HG03159 (cell line): ENCODE measurements at regions not wholly inside any gene's neighbourhood (a gene's known extent, or its start where the extent isn't known, plus 50 kb on each side); places are given as distances from the start of the nearest gene placed in this dataset.

ENCODE experiments used
- ATAC-seq: cut with Tn5 transposase; IDR thresholded peaks from one replicate; pipeline ENCODE4 v1.9.1; 2021; ENCODE audit warnings: mild to moderate bottlenecking, moderate library complexity; ENCODE audit not compliant: unreplicated experiment

GRCh38 chr5:119991625-119992024 lies 362.3 kb downstream of the FAM170A start:
- ATAC-seq: no peak

GRCh38 chr5:119996128-119996527 lies 366.8 kb downstream of the FAM170A start:
- ATAC-seq: no peak

GRCh38 chr5:120007598-120007997 lies 378.2 kb downstream of the FAM170A start:
- no peak for ATAC-seq

- no peak for ATAC-seq
Observed at GRCh38 chr5:120012431-120012830, 383.1 kb downstream of the FAM170A start.

- no peak for ATAC-seq
Observed at GRCh38 chr5:120014535-120014934, 385.2 kb downstream of the FAM170A start.

- ATAC-seq: no peak
Observed at GRCh38 chr5:120016717-120017382, 387.5 kb downstream of the FAM170A start.

GRCh38 chr5:120017513-120017912 lies 388.2 kb downstream of the FAM170A start:
- no peak for ATAC-seq

- ATAC-seq: no peak
Observed at GRCh38 chr5:120035181-120035580, 405.8 kb downstream of the FAM170A start.

GRCh38 chr5:120035815-120036577 lies 406.6 kb downstream of the FAM170A start:
- ATAC-seq: no peak

- ATAC-seq: no peak
Observed at GRCh38 chr5:120037451-120037850, 408.1 kb downstream of the FAM170A start.

- ATAC-seq: no peak
Observed at GRCh38 chr5:120039111-120039510, 409.8 kb downstream of the FAM170A start.

GRCh38 chr5:120043431-120043830 lies 414.1 kb downstream of the FAM170A start:
- no peak for ATAC-seq

GRCh38 chr5:120052916-120053828 lies 410.9 kb upstream of the PRR16 start:
- no peak for ATAC-seq

GRCh38 chr5:120053841-120054240 lies 410.3 kb upstream of the PRR16 start:
- ATAC-seq: no peak

GRCh38 chr5:120055858-120056257 lies 408.2 kb upstream of the PRR16 start:
- ATAC-seq: no peak

GRCh38 chr5:120062515-120062917 lies 401.6 kb upstream of the PRR16 start:
- no peak for ATAC-seq

- no peak for ATAC-seq
Observed at GRCh38 chr5:120072068-120072761, 391.9 kb upstream of the PRR16 start.

GRCh38 chr5:120073722-120074121 lies 390.4 kb upstream of the PRR16 start:
- ATAC-seq: no peak

GRCh38 chr5:120080781-120081180 lies 383.3 kb upstream of the PRR16 start:
- no peak for ATAC-seq

GRCh38 chr5:120082316-120083068 lies 381.6 kb upstream of the PRR16 start:
- ATAC-seq: no peak
